ENCODE measurements at regions not wholly inside any gene's neighbourhood (a gene's known extent, or its start where the extent isn't known, plus 50 kb on each side); places are given as distances from the start of the nearest gene placed in this dataset.
A peak's percentile ranks its signal among the peaks of the same experiment; 100 is the strongest.

DNA sequence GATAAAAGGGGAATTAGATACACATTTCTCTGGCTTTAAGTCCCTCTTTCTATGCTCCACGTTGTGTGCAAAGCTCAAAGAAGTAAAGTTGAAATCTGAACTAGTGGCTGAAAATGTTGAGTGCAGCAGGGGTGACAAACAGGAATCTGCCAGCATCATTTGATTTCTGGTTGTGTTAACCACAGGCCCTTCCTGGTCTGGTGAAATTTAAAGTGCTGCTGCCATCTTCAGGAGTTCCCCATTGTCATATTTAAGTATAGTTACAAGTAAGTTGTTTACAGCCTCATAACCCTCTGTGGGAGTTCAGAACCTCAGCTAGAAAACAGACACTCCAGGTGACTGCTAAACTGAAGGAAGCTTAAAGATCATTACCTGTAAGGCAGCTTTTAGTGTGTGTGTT lies 90.9 kb upstream of the CCDC196 start:
- TF ChIP-seq, protein P1, sequence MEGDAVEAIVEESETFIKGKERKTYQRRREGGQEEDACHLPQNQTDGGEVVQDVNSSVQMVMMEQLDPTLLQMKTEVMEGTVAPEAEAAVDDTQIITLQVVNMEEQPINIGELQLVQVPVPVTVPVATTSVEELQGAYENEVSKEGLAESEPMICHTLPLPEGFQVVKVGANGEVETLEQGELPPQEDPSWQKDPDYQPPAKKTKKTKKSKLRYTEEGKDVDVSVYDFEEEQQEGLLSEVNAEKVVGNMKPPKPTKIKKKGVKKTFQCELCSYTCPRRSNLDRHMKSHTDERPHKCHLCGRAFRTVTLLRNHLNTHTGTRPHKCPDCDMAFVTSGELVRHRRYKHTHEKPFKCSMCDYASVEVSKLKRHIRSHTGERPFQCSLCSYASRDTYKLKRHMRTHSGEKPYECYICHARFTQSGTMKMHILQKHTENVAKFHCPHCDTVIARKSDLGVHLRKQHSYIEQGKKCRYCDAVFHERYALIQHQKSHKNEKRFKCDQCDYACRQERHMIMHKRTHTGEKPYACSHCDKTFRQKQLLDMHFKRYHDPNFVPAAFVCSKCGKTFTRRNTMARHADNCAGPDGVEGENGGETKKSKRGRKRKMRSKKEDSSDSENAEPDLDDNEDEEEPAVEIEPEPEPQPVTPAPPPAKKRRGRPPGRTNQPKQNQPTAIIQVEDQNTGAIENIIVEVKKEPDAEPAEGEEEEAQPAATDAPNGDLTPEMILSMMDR (IDR thresholded peaks at IDR 0.05): peak; percentile 5
- no peak for TF ChIP-seq EZH2phosphoT487 (IDR thresholded peaks at IDR 0.05)
- TF ChIP-seq EZH2 (IDR thresholded peaks at IDR 0.05): no peak

All from neural progenitor cell (in vitro differentiated cells).